Stimulated activated CD4-positive, alpha-beta T cell treated with anti-CD3 and anti-CD28 coated beads, Interleukin-12 subunit alpha, Interleukin-12 subunit beta, amount 100 ng/mL, for 24 hours (primary cell): ENCODE measurements at regions not wholly inside any gene's neighbourhood (a gene's known extent, or its start where the extent isn't known, plus 50 kb on each side); places are given as distances from the start of the nearest gene placed in this dataset.
"Not testable (repeated sequence)": the region's sequence is repeated elsewhere in the genome, so short reads cannot be mapped to it uniquely, and the experiment has no call there.

ENCODE experiments used
- DNase-seq, 2 experiments: peaks; one replicate each; pipeline ENCODE4 v3.0.0-alpha.2; 2020; ENCODE audit warnings: low read depth in 2 of 2

DNA sequence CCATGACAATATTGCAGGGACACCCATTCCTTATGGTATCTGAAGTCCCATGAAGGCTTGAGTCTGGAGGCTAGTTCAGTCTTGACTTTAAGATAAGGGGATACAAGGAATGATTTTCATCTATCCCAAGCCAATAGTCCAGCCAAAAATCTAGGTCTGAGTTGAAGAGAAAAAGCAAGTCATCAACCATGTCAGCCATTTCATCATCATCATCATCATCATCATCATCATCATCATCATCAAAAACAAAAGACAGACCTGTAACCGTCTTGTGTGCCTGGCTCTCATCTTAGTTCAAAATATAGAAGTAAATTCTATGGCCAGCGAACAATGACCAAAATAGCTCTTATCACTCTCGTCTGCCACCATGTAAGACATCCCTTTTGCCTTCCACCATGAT, 59.5 kb upstream of the FAM90A26 start:
- not testable (repeated sequence) for DNase-seq

DNA sequence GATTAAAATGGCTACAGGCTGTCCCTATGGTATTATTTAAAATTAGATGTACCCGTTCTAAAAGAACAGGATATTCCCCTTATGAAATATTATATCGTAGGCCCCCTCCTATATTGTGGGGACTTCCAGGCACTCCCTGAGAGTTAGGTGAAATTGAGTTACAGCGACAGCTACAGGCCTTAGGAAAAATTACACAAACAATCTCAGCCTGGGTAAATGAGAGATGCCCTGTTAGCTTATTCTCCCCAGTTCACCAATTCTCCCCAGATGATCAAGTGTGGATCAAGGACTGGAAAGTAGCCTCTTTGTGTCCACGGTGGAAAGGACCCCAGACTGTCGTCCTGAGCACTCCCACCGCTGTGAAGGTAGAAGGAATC, 67.1 kb upstream of the FAM90A26 start:
- DNase-seq, result not testable (repeated sequence)

DNA sequence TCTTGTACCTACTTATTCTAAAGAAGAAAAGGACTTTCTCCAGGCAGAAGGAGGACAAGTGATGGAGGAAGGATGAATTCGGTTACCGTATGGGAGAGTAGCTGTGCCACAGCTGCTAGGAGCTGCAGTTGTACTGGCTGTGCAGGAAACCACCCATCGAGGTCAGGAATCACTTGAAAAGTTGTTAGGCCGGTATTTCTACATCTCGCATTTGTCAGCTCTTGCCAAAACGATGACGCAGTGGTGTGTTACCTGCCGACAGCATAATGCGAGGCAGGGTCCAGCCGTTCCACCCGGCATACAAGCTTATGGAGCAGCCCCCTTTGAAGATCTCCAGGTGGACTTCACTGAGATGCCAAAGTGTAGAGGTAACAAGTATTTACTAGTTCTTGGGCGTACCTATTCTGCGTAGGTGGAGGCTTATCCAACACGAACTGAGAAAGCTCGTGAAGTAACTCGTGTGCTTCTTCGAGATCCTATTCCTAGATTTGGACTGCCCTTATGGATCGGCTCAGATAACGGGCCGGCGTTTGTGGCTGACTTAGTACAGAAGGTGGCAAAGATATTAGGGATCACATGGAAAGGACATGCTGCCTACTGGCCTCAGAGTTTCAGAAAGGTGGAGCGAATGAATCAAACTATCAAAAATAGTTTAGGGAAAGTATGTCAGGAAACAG, 67.6 kb upstream of the FAM90A26 start:
- not testable (repeated sequence) for DNase-seq

- DNase-seq, result not testable (repeated sequence)
Measured at GRCh38 chr4:9096330-9096729, 73.9 kb upstream of the FAM90A26 start.

- DNase-seq, result not testable (repeated sequence)
Measured at GRCh38 chr4:9078796-9079195, 91.4 kb upstream of the FAM90A26 start.

DNA sequence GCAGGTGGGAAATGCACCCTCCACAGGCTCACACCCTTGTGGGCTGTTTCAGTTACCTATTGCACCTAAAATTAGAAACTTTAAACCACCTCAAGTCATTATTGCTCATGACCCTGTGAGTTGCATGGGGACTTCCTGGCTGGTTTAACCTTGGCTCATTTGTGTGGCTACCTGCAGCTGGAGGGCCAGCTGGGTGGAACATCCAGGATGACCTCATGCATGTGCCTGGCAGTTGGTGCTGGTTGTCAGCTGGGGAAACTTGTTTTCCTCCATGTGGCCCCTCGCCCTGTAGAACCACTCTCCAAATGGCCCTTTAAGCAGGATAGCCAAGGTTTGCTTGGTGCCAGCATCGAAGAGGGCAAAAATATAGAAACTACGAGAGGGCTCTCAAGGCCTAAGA, 93.2 kb upstream of the FAM90A26 start:
- DNase-seq, result not testable (repeated sequence)

DNA sequence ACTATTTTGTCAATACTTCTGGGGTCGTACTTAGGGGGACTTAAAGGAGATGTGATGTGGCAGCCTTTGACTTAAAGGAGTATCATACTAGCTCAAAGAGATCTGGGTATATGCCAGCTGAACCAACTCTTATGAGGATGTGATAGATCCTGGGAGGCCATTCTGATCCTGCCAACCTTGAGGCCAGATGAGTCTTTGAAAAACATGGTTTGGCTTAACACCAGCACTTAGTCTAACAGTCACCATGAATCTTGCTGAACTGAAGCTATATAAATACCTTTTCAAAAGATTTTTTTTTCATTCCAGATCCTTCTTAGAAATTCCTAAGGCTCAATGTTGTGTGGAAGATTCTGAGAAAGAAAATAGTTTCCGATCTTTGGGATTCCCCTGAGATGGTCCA, 93.7 kb upstream of the FAM90A26 start:
- DNase-seq, result not testable (repeated sequence)

DNA sequence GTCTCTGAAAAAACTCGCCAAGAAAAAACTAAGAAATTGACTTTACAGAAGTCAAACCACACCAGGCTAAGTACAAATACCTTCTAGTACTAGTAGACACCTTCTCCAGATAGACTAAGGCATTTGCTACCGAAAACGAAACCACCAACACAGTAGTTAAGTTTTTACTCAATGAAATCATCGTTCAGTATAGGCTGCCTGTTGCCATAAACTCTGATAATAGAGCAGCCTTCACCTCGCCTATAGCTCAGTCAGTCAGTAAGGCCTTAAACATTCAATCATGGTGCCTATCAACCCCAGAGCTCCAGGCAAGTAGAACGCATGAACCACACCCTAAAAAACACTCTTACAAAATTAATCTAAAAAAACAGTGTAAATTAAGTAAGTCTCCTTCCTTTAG, 96.8 kb upstream of the FAM90A26 start:
- not testable (repeated sequence) for DNase-seq

GRCh38 chr4:9072521-9073220, 97.5 kb upstream of the FAM90A26 start:
- DNase-seq, result not testable (repeated sequence)

DNA sequence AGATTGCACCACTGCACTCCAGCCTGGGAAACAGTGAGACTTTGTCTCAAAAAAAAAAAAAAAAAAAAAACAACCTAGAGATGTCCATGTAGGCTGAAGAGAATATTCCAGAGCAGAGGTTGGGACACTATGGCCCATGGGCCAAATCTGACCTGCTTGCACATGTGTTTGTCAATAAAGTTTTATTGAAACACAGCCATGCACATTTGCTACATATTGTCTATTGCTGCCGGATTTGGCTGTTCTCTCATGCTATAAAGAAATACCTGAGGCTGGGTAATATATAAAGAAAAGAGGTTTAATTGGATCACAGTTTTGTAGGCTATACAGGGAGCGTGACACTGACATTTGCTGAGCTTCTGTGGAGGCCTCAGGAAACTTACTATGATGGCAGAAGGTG, 102.3 kb upstream of the FAM90A26 start:
- DNase-seq, result not testable (repeated sequence)

- DNase-seq, result not testable (repeated sequence)
Measured at GRCh38 chr4:9063612-9064011, 106.6 kb upstream of the FAM90A26 start.

DNA sequence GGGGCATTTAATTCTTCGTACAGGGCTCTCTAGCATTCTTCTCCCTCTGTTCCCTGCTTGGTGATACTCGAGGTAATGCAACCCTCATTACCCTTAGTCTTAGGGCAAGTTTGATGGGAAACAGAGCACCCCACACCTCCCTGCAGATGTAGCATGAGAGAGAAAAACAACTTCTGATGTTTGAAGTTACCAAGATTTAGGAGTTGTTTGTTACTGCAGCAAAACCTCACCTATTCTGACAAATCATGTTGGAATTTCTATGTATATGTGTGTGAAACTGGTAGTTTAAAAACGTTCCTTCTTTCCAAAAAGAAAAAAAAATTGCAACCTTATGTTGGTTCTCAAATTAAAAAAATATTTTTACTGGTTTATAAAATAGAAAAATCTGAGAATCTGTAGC, 145.3 kb upstream of the FAM90A26 start:
- not testable (repeated sequence) for DNase-seq

DNA sequence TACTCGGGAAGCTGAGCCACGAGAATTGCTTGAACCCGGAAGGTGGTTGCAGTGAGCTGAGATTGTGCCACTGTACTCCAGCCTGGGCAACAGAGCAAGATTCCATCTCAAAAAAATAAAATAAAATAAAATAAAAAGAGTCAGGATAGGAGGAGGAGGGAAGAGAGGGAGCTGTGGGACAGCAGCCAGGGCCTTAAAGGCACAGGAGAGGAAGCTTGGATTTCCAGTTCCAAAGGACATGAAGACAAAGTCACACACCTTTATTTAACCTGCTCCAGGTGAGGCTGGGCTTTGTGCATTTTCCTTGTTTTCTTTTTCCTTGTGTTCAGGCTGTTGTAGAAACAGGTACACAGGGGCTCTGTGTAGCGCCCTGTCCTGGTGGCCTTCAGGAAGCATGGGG, 138.2 kb upstream of the HMX1 start:
- not testable (repeated sequence) for DNase-seq

GRCh38 chr4:9008407-9008806, 136.8 kb upstream of the HMX1 start:
- not testable (repeated sequence) for DNase-seq

DNA sequence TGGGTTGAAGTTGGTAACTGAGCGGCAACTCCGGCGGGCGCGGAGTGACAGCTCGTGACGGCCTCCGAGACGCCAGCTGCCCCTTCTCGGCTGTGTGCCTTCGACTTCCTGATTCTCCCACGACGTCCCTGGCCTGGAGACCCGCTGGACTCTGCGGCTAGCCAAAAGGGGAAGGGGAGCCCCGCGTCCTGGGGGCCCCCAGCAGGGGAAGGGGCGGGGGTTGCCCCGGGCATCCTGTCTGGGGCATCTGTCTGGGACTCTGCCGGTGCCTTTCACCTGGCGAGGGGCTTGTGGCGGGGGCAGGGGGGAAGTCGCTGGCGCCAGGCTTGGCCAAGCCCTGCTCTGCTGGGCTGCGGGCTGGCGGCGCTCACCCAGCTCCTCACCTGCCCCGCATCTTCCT, 129.5 kb upstream of the HMX1 start:
- not testable (repeated sequence) for DNase-seq

DNA sequence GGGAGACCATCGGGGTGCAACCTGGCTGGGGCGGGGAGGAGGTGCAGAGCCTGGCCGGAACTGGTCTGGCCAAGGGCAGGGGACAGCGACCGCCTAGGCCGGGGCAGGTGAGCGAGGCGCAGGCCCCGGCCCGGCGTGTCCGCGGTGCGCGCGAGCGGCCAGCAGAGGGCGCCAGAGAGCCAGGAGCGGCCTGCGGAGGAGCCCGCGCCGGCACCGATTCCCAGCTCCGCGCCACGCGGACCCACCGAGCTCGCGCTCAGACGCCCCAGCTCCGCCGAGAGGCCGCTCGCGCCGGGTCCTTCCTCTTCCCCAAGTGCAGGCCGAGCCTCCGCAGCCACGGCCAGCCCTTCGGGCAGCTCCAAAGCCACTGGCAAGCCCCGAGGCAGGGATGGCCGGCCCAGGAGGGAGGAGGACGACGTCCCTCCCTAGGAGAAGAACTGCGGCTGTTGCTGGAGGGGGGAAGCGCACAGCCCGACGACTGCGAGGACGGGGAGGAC, 128.9 kb upstream of the HMX1 start:
- peak; percentile 17 to 40 for DNase-seq

- DNase-seq, result not testable (repeated sequence)
Measured at GRCh38 chr4:8992981-8993380, 121.3 kb upstream of the HMX1 start.

DNA sequence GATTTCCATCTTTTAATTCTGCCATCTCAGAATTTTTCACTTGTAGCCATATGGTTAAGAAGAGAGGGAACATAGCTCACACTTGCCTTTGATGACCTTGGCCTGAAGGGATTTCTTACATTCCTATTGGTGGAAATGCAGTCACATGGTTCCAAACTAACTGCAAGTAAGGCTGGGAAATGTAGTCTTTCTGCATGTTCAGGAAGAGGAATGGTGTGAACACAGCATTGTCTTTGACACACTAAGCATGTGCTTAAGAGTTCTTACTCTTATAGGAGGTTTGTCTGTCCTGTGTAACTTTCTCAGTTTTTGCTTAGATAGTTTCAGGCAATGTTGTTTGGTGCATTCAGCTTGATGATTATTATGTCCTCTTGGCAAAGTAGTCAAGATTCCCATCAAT, 119.8 kb upstream of the HMX1 start:
- DNase-seq, result not testable (repeated sequence)

DNA sequence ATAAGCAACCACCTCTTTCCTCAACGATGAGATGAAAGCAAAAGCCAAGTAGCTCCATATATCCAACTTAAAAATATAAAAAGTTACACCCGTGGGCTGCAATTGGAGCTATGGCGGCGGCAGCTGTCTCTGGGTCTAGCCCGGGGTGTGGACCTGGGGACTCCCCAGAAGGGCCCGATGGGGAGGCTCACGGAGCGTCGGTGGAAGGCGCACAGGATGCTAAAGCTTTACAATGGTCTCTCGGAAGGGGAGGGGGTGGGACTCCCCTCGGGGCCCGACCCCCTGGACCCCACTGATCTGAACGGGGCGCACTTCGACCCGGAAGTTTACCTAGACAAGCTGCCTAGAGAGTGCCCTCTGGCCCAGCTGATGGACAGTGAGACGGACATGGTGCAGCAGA, 118.7 kb upstream of the HMX1 start:
- not testable (repeated sequence) for DNase-seq

GRCh38 chr4:8985786-8986185, 114.1 kb upstream of the HMX1 start:
- not testable (repeated sequence) for DNase-seq

- not testable (repeated sequence) for DNase-seq
Measured at GRCh38 chr4:8984641-8985040, 113.0 kb upstream of the HMX1 start.

- DNase-seq, result not testable (repeated sequence)
Measured at GRCh38 chr4:8983921-8984320, 112.3 kb upstream of the HMX1 start.
